NCI-H524 treated with DMSO at 0.1 percent for 48 hours (cell line): ENCODE measurements at regions not wholly inside any gene's neighbourhood (a gene's known extent, or its start where the extent isn't known, plus 50 kb on each side); places are given as distances from the start of the nearest gene placed in this dataset.

Experiments
- DNase-seq: peaks from one replicate; lab custom pipeline; 2025; lab: John Stamatoyannopoulos, UW

GRCh38 chr6:166009385-166010031 is 158.1 kb downstream of the TBXT start:
- no peak for DNase-seq

DNA sequence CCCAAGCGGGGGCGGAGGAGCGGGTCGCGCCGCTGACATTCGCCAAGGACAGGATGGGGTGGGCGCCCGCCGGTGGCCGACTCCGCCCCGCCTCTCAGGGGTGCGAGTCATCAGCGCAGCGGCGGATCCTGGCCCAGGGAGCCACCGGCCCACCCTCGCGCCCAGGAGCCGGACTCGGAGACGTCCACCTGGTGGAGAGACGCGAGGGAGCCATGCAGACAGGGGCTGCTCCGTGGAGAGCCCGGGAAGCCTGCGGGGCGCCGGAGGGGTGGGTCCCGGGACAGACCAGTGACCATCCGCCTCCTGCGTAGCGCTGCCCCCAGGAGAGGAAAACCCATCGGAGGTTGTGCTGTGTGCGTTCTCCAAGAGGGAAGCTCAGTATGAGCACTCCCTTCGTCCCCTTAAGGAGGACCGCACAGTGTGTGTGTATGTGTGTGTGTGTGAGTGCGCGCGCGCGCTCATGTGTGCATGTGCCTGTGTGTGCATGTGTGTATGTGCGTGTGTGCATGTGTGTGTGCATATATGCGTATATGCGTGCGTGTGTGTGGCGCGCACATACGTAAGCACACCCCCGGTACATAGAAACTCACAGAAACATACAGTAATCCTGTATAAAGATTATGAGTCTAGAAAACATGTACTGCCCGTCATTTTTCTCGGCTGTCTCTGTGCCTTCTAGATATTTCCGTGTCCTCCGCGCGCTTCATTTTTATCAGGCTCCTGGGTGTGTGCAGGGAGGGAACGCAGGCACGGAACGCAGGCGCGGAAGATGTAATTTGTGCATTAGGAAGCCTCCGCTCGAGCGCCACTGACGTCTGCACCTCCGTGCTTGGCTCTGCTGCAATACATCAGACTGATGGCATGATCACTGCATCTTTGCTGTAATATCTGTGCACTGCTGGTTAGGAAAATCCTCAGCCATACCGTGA is 158.9 kb downstream of the TBXT start:
- no peak for DNase-seq

DNA sequence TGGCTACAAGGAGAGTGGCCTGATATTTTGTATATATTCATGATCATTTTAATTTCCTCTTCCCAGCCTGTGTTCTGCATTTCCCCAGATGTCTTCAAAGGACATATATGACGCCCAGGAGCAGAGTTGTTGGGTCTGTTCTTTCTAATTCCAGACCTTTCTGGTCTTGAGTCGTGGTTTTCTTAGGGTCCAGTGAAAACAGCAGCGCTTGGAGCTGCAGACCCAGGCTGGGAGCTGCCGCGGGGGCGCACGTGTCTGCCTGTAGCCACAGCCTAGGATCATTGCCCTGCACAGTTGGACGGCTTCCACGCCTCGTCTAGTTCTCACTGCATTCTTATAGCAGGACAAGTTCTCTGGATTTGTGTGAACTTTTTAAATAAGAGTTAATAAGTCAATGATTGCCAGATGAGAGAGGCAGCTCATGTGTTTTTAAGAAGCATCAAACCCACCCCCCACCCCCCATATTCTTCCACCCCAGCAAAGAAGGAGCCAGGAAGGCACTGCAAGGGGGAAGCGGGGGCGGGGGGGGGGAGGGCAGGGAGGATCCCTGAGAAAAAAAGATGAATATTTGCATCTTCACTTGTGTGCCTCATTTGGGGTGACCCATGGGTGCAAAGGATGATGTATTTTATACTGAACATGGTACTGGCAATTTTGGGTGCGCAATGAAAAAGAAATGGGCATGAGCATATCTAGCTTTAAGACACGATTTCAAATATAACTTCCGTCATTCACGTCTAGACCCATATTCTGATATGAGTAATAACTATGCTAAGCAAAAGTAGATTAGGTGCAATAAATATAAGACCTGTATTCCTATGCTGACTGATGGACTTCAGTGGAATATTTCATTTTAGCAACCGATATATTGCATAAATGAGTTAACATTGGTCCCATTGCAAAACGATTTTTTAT is 160.0 kb downstream of the TBXT start:
- DNase-seq: no peak

DNA sequence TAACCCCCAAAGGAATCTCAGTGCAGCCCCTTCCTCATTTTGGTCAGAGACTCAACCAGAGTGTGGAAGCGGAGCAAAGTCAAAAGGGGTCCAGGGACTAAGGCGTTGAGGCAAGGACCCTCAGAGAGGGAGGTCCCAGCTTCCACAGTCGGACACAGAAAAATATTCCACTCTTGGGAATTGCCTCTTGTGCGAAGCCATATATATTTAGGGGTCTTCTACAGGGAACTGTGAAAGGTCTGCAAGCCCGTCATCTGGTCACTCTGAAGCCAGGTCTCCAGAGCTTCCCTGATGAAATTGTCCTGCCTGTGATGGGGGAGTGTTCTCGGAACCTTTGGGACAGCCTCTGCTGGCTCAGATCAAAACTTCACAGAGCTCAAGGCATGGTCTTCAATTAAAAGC is 160.8 kb downstream of the TBXT start:
- DNase-seq: no peak

DNA sequence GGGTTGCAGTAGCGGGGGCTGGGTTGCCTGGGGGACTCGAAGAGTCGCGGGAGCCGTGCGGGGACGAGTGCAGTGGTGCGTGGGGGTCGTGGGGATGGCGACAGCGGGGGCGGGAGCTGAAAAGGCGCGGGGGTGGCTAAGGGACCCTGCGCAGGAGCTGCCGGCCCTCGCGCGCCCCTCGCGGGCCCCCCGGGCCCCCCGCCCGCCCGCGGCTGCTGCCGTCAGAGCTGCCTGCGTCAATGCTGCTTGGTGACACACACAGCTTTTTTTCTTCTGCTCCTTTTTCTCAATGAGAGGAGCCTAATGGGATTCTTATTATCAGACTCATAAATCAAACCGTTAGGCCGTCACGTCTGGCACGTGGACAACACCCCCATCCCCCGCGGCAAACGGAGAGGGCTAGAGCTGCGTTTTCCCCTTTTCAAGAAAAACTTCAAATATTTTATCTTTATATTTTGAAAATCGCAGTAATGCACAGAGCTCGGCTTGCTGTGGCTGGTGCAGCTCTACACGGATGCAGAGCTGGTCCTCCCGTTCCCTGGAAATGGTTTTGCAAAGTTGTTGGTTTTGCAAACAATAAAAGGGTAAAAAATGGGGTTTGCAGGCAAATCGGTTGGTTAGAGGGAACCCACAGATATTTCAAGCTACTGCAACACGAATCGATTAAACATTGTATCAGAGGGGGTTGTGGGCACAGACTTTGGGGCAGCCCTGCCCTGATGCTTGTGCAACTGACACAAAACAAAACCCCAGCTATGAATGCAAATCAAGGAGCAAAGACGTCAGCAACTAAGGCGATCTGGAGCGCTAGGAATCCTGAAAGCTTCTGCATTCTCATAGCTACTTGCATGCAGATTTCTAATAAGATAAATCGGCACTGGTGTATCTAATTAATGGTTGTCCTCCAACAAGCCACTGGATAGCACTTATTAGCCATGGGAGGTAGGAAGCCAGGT is 161.4 kb downstream of the TBXT start:
- no peak for DNase-seq

DNA sequence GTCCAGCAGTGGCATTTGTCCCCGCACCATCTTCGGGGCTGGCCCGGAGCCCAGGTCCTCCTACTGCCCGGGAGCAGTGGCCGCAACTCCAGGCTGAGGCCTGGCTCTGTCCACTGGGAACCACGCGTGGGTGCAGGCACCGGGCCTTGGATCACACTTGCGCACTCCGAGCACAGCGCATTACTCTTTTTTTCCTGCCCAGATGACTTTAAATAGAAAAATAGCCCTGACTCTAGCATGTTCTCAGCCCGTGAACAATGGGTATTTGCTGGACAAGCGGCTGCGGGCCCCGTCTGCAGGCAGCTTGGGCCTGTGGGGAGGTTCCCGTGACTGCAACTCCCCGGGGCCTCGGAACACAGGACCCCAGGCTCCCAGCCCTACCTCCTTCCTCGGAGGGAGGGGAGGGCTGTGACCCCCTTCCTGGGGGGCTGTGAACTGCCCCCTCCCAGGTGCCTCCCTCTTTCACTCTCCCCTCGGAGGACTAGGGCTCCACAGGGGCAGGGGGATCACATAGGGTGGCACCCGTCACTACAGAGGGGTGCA is 162.2 kb downstream of the TBXT start:
- DNase-seq: no peak

- DNase-seq: no peak
Measured at GRCh38 chr6:166004876-166005275, 162.8 kb downstream of the TBXT start.

GRCh38 chr6:166004471-166004870 is 163.2 kb downstream of the TBXT start:
- DNase-seq: no peak

- DNase-seq: no peak
Measured at GRCh38 chr6:166003569-166003968, 164.1 kb downstream of the TBXT start.

- DNase-seq: no peak
Measured at GRCh38 chr6:166001359-166001758, 166.3 kb downstream of the TBXT start.

DNA sequence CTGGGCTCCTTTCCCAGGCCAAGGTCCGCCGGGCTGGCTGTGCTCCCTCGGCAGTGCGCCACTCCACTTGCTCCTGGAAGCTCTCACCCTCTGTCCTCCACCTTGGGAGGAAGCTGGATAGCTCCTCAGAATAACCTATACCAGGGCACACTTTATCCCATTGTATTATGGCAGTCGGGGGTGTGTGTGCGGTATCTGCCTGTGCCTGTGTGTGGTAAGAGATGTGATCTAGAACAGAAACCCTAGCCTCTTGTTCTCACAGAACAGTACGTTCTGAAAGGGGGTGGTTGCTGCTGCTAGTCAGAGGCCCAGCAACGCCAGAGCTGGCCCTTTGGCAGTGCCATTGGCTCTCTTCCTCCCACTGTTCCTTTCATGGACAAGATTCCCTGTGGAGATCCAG is 168.4 kb downstream of the TBXT start:
- no peak for DNase-seq

GRCh38 chr6:165998072-165998471 is 169.6 kb downstream of the TBXT start:
- DNase-seq: no peak

- no peak for DNase-seq
Measured at GRCh38 chr6:165991341-165991740, 176.3 kb downstream of the TBXT start.

DNA sequence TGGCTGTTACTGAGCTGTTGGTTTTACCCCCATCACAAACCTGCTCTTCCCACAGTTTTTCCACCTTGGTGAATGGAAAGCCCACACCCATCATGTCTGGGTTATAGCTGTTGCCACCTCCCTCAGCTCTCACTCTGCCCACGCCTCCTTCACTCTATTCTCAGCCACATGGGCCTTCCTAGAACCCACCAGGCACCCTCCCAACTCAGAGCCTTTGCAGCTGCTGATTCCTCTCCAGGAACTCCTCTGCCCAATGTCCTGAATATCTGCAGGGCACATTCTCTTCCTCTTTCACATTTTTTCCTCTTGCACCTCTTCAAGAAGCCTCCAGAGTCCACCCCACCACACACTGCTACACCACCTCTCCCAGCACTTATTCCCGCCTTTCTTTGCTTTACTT is 177.4 kb downstream of the TBXT start:
- no peak for DNase-seq

- DNase-seq: no peak
Measured at GRCh38 chr6:165988757-165989456, 178.7 kb downstream of the TBXT start.

DNA sequence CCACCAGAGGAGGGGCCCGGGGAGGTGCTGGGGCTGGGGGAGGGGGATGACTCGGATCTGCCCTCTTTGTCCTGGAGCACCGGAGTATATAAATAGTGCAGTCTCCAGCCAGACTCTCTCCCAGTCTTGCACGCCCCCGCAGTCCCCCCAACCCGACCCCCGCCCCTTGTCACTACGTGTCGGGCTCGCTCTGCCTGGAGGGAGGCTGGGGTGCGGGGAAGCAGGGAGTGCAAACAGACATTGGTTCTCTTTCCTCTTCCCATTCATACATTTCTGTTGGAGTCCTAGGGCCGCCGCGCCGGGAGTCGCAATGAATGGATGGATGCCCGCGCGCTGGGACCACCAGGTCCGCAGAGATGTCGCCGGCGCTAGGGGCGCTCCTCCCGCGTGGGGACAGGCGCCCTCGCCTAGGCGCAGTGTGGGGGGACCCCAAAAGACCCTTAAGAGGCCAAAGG is 179.3 kb downstream of the TBXT start:
- DNase-seq: no peak

DNA sequence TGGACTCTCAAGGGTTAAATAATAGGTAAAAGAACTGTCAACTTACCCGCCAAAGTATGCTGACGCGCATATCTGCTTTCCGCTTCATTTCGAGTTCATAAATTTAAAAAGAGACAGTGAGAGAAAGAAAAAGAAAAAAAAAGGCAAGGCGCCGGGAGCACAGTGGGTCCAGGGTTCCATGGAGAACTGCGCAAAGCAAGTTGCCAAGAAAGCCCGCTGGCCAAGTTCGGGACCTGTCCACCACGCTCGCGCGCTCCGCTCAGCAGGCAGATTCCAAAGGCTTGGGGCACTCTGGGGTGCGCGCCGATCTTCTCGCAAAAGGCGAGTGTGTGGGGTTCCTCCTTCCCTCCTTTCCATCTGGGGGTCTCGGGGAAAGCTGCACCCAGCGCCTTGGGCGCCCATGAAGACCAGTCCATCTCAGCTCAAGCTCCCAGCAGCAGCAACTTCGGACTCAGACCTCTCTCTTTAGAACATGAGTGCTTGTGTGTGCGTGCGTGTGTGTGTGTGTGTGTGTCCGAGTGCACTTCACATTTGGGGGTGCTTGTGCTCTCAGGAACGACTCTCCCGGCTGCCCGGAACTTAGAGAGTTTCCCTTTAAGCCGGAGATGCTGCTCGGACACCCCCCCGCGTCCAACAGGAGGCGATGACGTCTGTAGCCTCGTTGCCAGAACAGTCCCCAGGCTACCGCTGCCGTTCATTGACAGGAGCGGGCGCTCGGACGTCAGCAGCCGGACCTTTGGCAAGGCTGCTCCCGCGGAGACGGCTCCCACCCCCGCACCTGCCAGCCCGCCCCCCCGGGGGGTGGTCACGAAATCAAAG is 180.0 kb downstream of the TBXT start:
- DNase-seq: no peak

GRCh38 chr6:165986914-165987482 is 180.7 kb downstream of the TBXT start:
- no peak for DNase-seq

GRCh38 chr6:165986311-165986913 is 181.2 kb downstream of the TBXT start:
- no peak for DNase-seq
